Urinary bladder (tissue), 3 donors: ENCODE measurements at regions not wholly inside any gene's neighbourhood (a gene's known extent, or its start where the extent isn't known, plus 50 kb on each side); places are given as distances from the start of the nearest gene placed in this dataset.

Source experiments
- DNase-seq: peaks from one replicate; pipeline ENCODE4 v3.0.0-alpha.2; 2015; ENCODE audit errors: extremely low spot score
- H3K27ac ChIP-seq: one replicate; pipeline ENCODE4 v1.5.1; 2013; ENCODE audit warnings: low read depth, mild to moderate bottlenecking, moderate library complexity
- H3K36me3 ChIP-seq: one replicate; pipeline ENCODE4 v1.6.1; 2013; ENCODE audit warnings: mild to moderate bottlenecking, moderate library complexity; ENCODE audit not compliant: insufficient read depth
- H3K4me1 ChIP-seq: one replicate; pipeline ENCODE4 v1.6.1; 2013; ENCODE audit warnings: mild to moderate bottlenecking, moderate library complexity; ENCODE audit not compliant: insufficient read depth
- H3K4me3 ChIP-seq: one replicate; pipeline ENCODE4 v1.5.1; 2013; ENCODE audit warnings: low read depth, low read length
- WGBS: extraction: QIAGEN DNeasy Blood & Tissue Kit; methylation state at CpG from one replicate; pipeline ENCODE4 v1.1.7; 2013; 5-methylcytosine and 5-hydroxymethylcytosine counted together
- donor health status: healthy with polysubstance abuse.
- donor health status: healthy.

GRCh38 chr9:107636571-107637381 lies 147.2 kb upstream of the KLF4 start:
- Histone ChIP-seq H3K4me3 (no peak overlapping the region), H3K4me1 (no peaks in the 10 kb centered on the region), H3K36me3 (no peaks in the 10 kb centered on the region), H3K27ac (peak overlapping the region; percentile 93)
- 74% methylated on average over 5 of the region's 5 CpGs for WGBS
- DNase-seq, result no peak

- H3K4me1 ChIP-seq, result no peaks in the 10 kb centered on the region
- H3K4me3 ChIP-seq, result no peak overlapping the region
- 91% methylated on average over 6 of the region's 6 CpGs for WGBS
- H3K36me3 ChIP-seq, result no peaks in the 10 kb centered on the region
- no peak overlapping the region for H3K27ac ChIP-seq
- no peak for DNase-seq
Observed at GRCh38 chr9:107635803-107636174, 146.2 kb upstream of the KLF4 start.

DNA sequence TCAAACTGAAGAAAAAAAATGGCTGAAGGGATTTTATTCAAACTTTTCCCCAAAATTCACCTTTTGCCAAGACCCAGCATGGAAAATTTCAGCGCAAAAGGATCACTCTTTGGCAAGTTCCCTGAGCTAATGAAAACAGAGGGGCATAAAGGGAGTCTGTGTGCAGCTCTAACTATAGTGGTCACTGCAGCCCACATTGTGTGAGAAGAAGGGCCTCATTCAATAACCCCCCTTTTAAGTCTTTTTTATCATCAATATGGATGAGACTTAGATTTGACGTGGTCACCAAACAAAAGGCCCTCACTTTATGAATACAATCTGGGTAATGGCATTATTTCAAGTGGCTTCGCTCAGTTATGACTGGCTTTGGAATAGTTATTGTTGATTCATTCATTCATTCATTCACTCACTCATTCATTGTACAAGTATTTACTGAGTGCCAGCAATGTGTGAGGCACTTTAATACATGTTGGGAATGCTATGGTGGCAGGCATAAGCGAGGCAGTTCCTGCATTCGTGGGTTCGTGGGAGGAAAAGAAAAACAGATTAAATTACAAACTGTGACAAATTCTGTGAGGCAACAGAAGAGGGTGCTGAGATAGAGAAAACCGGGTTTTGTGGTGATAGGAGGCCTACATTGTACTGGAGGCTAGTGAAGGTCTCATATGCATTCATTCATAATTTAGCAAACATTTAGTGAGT lies 145.7 kb upstream of the KLF4 start:
- WGBS, result 85% methylated on average over 7 of the region's 7 CpGs
- Histone ChIP-seq H3K27ac (no peak overlapping the region), H3K4me1 (no peaks in the 10 kb centered on the region), H3K4me3 (no peak overlapping the region), H3K36me3 (no peaks in the 10 kb centered on the region)
- no peak for DNase-seq

GRCh38 chr9:107633406-107633805 lies 143.8 kb upstream of the KLF4 start:
- Histone ChIP-seq H3K27ac (no peak overlapping the region), H3K4me3 (no peak overlapping the region), H3K4me1 (no peaks in the 10 kb centered on the region), H3K36me3 (no peaks in the 10 kb centered on the region)
- 66% methylated on average over 5 of the region's 5 CpGs for WGBS
- no peak for DNase-seq

DNA sequence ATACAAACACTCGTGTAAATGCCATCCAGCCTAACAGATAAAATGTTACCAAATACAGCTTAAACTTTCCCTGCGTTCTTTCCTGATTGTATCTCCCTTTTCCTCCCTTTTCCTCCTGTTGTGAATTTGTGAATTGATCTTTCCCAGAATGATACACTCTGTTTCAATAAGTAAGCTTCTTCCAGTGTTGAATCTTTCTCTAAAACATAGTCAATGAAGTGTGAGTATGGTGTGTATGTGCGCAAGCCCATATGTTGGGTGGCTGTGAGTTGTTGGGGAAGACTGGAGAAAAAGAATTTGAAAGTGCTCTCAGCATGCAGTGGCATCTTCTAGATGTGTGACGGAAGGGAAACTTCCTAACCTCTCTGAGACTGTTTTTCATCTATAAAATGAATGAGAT lies 143.1 kb upstream of the KLF4 start:
- Histone ChIP-seq H3K4me1 (no peaks in the 10 kb centered on the region), H3K4me3 (no peak overlapping the region), H3K36me3 (no peaks in the 10 kb centered on the region), H3K27ac (no peak overlapping the region)
- WGBS, result 72% methylated on average over 4 of the region's 4 CpGs
- DNase-seq, result no peak

DNA sequence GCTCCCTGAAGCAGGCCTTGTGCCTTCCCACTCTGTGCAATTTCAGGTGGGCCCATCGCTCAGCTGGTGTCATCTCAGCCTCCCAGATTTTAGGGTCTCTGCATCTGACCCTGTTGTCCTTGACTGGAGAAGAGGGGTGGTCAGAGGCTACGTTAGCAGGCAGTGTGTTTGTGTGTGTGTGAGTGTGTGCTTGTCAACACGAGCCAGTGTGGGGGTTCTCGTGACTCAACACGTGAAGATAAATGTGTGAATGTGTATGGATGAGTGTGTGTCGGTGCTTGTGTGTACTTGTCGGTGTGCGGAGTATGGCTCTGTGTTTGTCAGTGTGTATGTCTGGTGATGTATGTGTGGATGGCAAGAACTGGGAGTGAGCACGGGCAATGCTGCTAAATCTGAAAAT lies 142.6 kb upstream of the KLF4 start:
- WGBS, result 73% methylated on average over 9 of the region's 9 CpGs
- Histone ChIP-seq H3K27ac (no peak overlapping the region), H3K4me1 (no peaks in the 10 kb centered on the region), H3K4me3 (no peak overlapping the region), H3K36me3 (no peaks in the 10 kb centered on the region)
- no peak for DNase-seq

- peak; percentile 80 for DNase-seq
- no peaks in the 10 kb centered on the region for H3K36me3 ChIP-seq
- no peak overlapping the region for H3K27ac ChIP-seq
- H3K4me3 ChIP-seq, result no peak overlapping the region
- WGBS, result 63% methylated on average over 5 of the region's 5 CpGs
- no peaks in the 10 kb centered on the region for H3K4me1 ChIP-seq
Observed at GRCh38 chr9:107631788-107632187, 142.2 kb upstream of the KLF4 start.

- H3K4me3 ChIP-seq, result no peak overlapping the region
- no peak for DNase-seq
- H3K4me1 ChIP-seq, result no peaks in the 10 kb centered on the region
- H3K36me3 ChIP-seq, result no peaks in the 10 kb centered on the region
- no peak overlapping the region for H3K27ac ChIP-seq
- WGBS, result 98% methylated on average over 6 of the region's 6 CpGs
Observed at GRCh38 chr9:107630156-107630555, 140.6 kb upstream of the KLF4 start.

- Histone ChIP-seq H3K4me3 (no peak overlapping the region), H3K36me3 (no peaks in the 10 kb centered on the region), H3K27ac (no peak overlapping the region), H3K4me1 (no peaks in the 10 kb centered on the region)
- WGBS, result 91% methylated on average over 11 of the region's 11 CpGs
- DNase-seq, result no peak
Observed at GRCh38 chr9:107628444-107628843, 138.9 kb upstream of the KLF4 start.

DNA sequence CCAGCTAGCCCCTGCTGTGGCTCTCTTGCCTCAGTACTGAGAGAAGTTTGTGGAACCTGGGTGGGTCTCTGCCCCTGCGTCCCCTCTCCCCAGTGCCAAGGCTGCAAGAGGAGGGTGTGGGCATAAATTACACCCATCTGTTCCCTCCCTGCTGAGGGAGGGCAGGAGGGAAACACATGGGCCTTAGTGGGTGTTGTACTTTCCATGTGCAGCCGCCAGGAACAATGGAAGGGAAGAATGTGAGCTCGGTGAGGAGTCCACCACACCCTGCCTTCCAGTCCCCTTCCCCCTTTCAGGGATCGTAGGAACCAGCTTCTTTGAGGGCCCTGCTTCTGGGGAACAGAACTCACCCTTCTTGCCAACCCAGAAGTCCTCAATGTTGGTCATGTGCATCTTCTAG lies 138.2 kb upstream of the KLF4 start:
- WGBS, result 75% methylated on average over 4 of the region's 4 CpGs
- H3K4me3 ChIP-seq, result no peak overlapping the region
- H3K36me3 ChIP-seq, result no peaks in the 10 kb centered on the region
- no peak overlapping the region for H3K27ac ChIP-seq
- no peak for DNase-seq
- no peaks in the 10 kb centered on the region for H3K4me1 ChIP-seq

GRCh38 chr9:107626118-107626517 lies 136.5 kb upstream of the KLF4 start:
- no peaks in the 10 kb centered on the region for H3K36me3 ChIP-seq
- H3K4me1 ChIP-seq, result no peaks in the 10 kb centered on the region
- 93% methylated on average over 6 of the region's 6 CpGs for WGBS
- no peak overlapping the region for H3K27ac ChIP-seq
- H3K4me3 ChIP-seq, result no peak overlapping the region
- DNase-seq, result no peak

DNA sequence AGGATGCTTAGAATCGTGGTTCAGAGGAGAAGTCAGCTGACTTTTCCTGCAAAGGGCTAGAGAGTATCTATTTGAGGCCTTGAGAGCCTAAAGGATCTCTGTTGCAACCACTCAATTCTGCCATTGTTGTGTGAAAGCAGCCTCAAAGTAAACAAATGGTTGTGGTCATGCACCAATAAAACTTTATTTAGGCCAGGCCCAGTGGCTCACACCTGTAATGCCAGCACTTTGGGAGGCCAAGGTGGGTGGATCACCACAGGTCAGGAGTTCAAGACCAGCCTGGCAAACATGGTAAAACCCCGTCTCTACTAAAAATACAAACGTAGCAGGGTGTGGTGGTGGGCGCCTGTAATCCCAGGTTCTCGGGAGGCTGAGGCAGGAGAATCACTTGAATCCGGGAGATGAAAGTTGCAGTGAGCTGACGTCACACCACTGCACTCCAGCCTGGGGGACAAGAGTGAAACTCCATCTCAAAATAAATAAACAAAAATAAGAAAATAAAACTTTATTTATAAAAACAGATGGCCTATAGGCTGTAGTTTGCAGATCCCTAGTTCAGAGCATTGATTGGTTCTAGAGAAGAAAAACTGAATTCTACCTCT lies 135.9 kb upstream of the KLF4 start:
- no peak overlapping the region for H3K27ac ChIP-seq
- no peaks in the 10 kb centered on the region for H3K36me3 ChIP-seq
- no peaks in the 10 kb centered on the region for H3K4me1 ChIP-seq
- H3K4me3 ChIP-seq, result no peak overlapping the region
- no peak for DNase-seq
- 96% methylated on average over 7 of the region's 7 CpGs for WGBS

- WGBS, result 50% methylated on average over 15 of the region's 15 CpGs
Observed at GRCh38 chr9:107624234-107624948, 134.8 kb upstream of the KLF4 start.

More at GRCh38 chr9:107624234-107624948, 134.8 kb upstream of the KLF4 start:
- H3K36me3 ChIP-seq, result no peaks in the 10 kb centered on the region
- peak overlapping the region; percentile 5 for H3K27ac ChIP-seq
- no peak for DNase-seq
- H3K4me3 ChIP-seq, result no peak overlapping the region
- no peaks in the 10 kb centered on the region for H3K4me1 ChIP-seq
